ENCODE measurements at regions not wholly inside any gene's neighbourhood (a gene's known extent, or its start where the extent isn't known, plus 50 kb on each side); places are given as distances from the start of the nearest gene placed in this dataset.
"Not testable (repeated sequence)": the region's sequence is repeated elsewhere in the genome, so short reads cannot be mapped to it uniquely, and the experiment has no call there.

GRCh38 chr12:75692876-75693275 is 181.5 kb upstream of the KRR1 start (continued):
- TF ChIP-seq PAXIP1 (CRISPR knock-in tag; conservative IDR thresholded peaks at IDR 0.05) (no peak), ZBTB8A (CRISPR knock-in tag; IDR thresholded peaks at IDR 0.05; ENCODE audit: borderline replicate concordance, low read depth) (no peak), HNRNPUL1 (IDR thresholded peaks at IDR 0.05; ENCODE audit: low read depth, low read length) (no peak), ZFP1 (CRISPR knock-in tag; IDR thresholded peaks at IDR 0.05) (no peak), CCDC6 (CRISPR knock-in tag; IDR thresholded peaks at IDR 0.05) (no peak)

- ChIA-PET POLR2A (no interaction called here), CTCF (ENCODE audit: low intra/inter-chr PET ratio, low total read pairs) (no interaction called here)
- 94% methylated on average over 11 of the region's 11 CpGs for WGBS (ENCODE audit: low lambda C conversion rate)
- Histone ChIP-seq H3K4me3 (replicated peaks in 1 of 3; ENCODE audit: insufficient read depth in 1 of 3, low read depth in 2 of 3, low read length in 3 of 3) (no peak overlapping the region), H3K4me1 (ENCODE audit: insufficient read depth, low read length) (peaks cover 6% of the 10 kb centered on the region), H3K9ac (ENCODE audit: insufficient read depth, low read depth, low read length) (no peak overlapping the region), H3K27ac (ENCODE audit: extremely low read length, insufficient read depth, low read length) (no peak overlapping the region), H3K36me3 (replicated peaks in 1 of 2; ENCODE audit: control insufficient read depth in 1 of 2, insufficient read depth in 2 of 2, low read length in 2 of 2) (no peaks in the 10 kb centered on the region), H3K79me2 (ENCODE audit: insufficient read depth, low read length) (no peaks in the 10 kb centered on the region), H3K4me2 (ENCODE audit: low read depth, low read length) (no peak overlapping the region), H3K27me3 (ENCODE audit: control insufficient read depth in 1 of 2, insufficient read depth in 2 of 2, low read length in 2 of 2) (no peaks in the 10 kb centered on the region), H3K9me3 (ENCODE audit: low read length) (no peaks in the 10 kb centered on the region), H4K20me1 (ENCODE audit: insufficient read depth, low read length) (no peaks in the 10 kb centered on the region), H2AFZ (ENCODE audit: low read length) (no peak overlapping the region)
- in situ Hi-C loops (cut with HindIII; ENCODE audit: extremely low pct_ligation_motif_present, low pct_unique_long_range_greater_than_20kb) = no loop called here
- FAIRE-seq (no peak), ATAC-seq (no peak), DNase-seq (ENCODE audit: low spot score) (no peak)
- intact Hi-C loops (cut with micrococcal nuclease; ENCODE audit: unreplicated experiment) = no loop called here
- no peak for TF ChIP-seq ZNF512B (CRISPR knock-in tag; IDR thresholded peaks at IDR 0.05; ENCODE audit: borderline replicate concordance)
- TF ChIP-seq NFATC3 (CRISPR knock-in tag; IDR thresholded peaks at IDR 0.05) = no peak
- no peak for TF ChIP-seq ZNF251 (CRISPR knock-in tag; IDR thresholded peaks at IDR 0.05)
- BruUV-seq (replicated peaks) = no TSS peak
Measured at GRCh38 chr12:75690296-75690955, 179.0 kb upstream of the KRR1 start.

GRCh38 chr12:75686233-75686632 is 174.8 kb upstream of the KRR1 start:
- intact Hi-C loops (cut with micrococcal nuclease; ENCODE audit: unreplicated experiment); POLR2A ChIA-PET: not testable (repeated sequence)

More at GRCh38 chr12:75686233-75686632, 174.8 kb upstream of the KRR1 start:
- H3K27ac ChIP-seq (ENCODE audit: extremely low read length, insufficient read depth, low read length); H3K27me3 ChIP-seq (ENCODE audit: control insufficient read depth in 1 of 2, insufficient read depth in 2 of 2, low read length in 2 of 2); CTCF ChIA-PET (ENCODE audit: low intra/inter-chr PET ratio, low total read pairs); BruUV-seq (replicated peaks); H4K20me1 ChIP-seq (ENCODE audit: insufficient read depth, low read length); H3K4me2 ChIP-seq (ENCODE audit: low read depth, low read length); DNase-seq (ENCODE audit: low spot score); ATAC-seq; H3K9ac ChIP-seq (ENCODE audit: insufficient read depth, low read depth, low read length); H3K4me3 ChIP-seq (replicated peaks in 1 of 3; ENCODE audit: insufficient read depth in 1 of 3, low read depth in 2 of 3, low read length in 3 of 3); H2AFZ ChIP-seq (ENCODE audit: low read length); H3K79me2 ChIP-seq (ENCODE audit: insufficient read depth, low read length); H3K4me1 ChIP-seq (ENCODE audit: insufficient read depth, low read length); H3K36me3 ChIP-seq (replicated peaks in 1 of 2; ENCODE audit: control insufficient read depth in 1 of 2, insufficient read depth in 2 of 2, low read length in 2 of 2); H3K9me3 ChIP-seq (ENCODE audit: low read length); in situ Hi-C loops (cut with HindIII; ENCODE audit: extremely low pct_ligation_motif_present, low pct_unique_long_range_greater_than_20kb); FAIRE-seq: not testable (repeated sequence)
- 42% methylated on average over 1 of the region's 1 CpG for WGBS (ENCODE audit: low lambda C conversion rate)
